Fibroblast of peridontal ligament (primary cell): ENCODE measurements at regions not wholly inside any gene's neighbourhood (a gene's known extent, or its start where the extent isn't known, plus 50 kb on each side); places are given as distances from the start of the nearest gene placed in this dataset.
"Not testable (repeated sequence)": the region's sequence is repeated elsewhere in the genome, so short reads cannot be mapped to it uniquely, and the experiment has no call there.

Source experiments
- DNase-seq: peaks from one replicate; pipeline ENCODE4 v3.0.0-alpha.2; 2010; ENCODE audit errors: extremely low read depth

DNA sequence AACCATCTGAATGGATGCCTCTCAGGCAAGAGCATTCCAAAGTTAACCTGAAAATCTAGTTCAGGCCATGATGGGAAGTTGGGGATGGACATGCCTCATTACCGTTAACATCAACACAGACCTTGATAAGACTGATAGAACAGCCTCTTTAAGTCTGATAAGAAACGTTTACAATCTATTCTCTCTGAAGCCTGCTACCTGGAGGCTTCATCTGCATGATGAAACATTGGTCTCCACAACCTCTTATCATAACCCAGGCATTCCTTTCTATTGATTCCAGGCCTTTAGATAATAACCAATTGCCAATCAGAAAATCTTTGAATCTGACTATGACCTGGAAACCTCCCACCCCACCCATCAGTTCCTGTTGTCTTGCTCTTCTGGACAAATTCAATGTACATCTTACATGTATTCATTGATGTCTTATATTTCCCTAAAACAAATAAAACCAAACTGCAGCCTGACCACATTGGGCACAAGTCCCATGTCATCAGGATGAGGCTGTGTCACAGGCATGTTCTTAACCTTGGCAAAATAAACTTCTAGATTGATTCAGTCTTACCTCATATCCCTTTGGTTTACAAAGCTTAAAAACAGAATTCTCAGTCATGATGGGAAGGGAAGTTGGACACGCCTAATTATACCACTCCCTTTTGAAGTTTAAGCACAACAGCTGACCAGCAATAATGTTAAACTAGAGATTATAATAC lies 843.8 kb upstream of the SPRY2 start:
- peak; percentile 48 for DNase-seq

DNA sequence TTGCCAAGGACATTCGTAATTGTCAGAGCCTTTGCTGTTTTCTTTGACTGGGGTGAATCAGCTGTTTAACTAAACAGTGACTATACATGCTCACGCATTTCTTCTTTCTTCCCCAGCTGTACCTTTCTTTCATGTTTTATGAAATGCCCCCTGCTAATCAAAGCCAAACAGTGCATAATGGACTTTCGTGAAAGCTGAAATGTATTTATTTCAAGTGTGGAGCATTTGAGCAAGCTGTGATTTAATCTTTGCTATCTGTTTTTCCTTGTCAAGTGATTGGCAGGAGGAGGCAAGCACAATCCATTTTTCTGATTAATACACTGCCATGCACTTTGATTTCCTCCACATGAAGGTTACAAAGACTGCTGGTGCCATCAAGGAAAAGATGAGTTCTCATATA lies 831.7 kb upstream of the SPRY2 start:
- DNase-seq: no peak

DNA sequence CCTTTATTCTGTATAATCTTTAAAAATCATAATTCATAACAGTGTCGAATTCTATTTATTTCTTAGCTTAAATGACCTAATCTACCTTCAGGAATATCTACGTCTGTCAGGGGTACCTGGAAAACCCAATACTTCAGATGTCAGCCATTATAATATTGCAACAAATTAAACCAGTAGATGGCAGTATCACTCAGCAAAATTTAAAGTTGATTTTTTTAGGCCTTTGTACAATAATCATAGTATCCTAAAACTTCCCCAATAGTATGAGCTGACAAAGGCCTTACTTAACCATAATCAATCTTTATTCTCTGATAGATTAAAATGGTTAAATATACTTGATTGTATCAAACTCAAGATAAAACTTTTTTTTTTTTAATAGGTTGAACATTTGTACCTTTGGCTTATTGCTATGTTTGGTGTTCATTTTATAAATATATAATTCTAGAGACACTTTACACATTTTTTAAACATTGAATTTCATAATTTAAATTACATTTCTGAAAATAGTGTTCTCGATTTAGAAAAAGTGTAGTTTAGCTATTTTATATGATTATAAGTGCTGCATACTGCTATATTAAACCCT lies 830.2 kb upstream of the SPRY2 start:
- peak; percentile 61 for DNase-seq

DNA sequence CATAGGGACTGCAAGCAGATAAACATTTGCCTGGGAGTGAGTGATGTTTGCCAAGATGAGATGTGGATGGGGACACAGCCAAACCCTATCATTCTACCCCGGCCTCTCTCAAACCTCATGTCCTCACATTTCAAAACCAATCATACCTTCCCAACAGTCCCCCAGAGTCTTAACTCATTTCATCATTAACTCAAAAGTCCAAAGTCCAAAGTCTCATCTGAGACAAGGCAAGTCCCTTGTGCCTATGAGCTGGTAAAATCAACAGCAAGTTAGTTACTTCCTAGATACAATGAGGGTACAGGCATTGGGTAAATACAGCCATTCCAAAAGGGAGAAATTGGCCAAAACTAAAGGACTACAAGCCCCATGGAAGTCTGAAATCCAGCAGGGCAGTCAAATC lies 822.9 kb upstream of the SPRY2 start:
- DNase-seq: not testable (repeated sequence)

DNA sequence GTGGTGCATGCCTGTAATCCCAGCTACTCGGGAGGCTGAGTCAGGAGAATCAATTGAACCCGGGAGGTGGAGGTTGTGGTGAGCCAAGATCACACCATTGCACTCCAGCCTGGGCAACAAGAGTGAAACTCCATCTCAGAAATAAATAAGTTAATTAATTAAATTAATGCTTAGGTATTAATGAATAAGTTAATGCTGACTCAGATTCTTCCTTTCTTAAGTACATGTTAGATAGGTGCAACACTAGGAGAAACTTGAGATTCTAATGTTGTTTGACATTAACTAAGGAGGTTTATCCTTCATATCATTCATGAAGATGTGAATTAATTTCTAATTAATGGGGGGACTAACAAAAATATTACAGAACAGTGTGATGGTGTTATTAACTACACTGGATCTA lies 812.6 kb upstream of the SPRY2 start:
- DNase-seq: no peak

DNA sequence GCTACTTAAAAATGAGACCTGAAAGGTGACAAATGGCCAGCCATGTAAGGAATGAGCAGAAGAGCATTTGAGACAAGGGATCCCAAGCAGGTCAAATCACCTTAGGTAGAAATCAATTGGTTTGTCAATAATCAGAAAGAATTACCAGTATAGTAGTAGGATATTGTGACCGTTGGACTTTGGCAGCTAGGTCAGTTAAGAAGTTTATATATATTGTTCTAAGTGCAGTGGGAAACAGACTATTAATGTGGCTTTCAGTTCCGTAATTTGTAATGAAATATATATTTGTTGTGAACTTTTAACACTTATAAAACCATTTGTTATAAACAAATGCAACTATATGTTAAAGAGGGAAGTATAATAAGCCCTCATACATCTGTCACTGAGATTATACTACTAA lies 807.9 kb upstream of the SPRY2 start:
- no peak for DNase-seq

DNA sequence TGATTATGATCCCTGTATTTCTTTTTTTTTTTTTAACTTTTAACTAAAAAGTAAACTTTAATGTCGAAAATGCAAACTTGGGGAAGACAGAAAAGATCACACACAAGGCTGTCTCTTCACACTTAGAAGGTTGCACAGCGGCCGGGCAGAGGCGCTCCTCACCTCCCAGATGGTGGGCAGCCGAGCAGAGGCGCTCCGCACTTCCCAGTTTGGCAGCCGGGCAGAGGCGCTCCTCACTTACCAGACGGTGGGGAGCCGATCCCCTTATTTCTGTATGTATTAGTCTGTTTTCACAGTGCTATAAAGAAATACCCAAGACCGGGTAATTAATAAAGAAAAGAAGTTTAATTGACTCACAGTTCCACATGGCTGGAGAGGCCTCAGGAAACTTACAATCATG lies 805.6 kb upstream of the SPRY2 start:
- DNase-seq: not testable (repeated sequence)

DNA sequence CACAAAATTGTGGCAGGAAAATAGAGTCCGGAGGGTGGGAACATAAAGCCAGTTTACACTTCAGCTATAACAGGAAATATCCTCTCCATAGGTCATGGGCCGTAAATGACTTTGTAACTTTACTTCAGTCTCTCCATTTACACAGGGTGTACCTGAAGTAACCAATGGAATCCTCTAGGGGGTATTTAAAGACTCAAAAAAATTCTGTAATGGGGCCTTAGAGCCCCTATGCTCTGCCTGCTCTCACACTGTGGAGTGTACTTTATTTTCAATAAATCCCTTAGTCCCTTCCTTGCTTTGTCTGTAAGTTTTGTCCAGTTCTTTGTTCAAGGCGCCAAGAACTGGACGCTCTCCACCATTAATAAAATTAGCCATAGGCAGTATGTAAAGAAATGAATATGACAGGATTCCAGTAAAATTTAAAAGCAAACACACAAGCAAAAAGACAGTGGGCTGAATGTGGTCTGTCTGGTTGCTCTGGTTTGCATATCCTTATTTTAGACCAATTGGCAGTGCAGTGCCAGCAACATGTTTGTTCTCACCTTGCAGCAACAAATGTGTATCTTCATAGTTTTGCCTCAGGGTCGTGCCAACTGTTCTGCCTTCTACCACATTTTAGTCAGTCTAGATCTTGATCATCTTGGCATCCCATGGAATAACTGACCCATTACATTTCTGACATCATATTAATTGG lies 801.5 kb upstream of the SPRY2 start:
- no peak for DNase-seq

DNA sequence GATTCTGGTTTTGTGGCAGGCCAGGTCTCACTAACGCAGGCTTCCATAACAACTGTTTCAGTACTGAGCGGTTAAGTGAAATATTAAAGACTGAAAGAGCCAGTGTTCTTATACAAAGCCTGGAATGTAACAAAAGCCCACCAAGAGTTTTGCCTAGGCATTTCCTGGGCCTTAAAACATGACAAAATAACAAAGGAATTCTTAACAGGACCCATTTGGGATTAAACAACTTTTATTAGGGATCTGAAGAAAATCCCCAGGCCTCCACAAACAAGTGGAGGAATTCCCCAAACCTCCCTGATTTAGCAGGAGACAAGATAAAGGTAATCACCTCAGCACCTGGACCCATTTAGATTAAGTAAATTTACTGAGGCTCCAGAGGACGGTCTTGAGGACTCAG lies 799.7 kb upstream of the SPRY2 start:
- no peak for DNase-seq

DNA sequence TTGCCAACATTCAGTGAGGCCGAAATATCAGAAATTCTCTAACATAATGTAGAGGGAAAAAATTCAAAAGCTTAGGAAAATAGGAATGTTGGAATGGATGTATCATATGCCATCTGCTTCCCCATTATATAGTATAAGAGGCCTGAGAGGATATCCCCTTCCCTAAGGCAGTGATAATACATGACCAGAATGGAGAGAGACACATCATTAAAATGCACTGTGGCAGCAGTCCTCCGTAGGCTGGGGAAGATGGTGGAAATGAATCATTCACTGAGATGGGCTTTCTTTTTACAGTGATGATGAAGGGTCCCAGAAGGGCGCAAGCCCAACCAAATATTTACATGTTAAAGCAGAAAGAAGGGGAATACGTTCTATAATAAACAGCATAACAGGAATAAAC lies 799.1 kb upstream of the SPRY2 start:
- no peak for DNase-seq

DNA sequence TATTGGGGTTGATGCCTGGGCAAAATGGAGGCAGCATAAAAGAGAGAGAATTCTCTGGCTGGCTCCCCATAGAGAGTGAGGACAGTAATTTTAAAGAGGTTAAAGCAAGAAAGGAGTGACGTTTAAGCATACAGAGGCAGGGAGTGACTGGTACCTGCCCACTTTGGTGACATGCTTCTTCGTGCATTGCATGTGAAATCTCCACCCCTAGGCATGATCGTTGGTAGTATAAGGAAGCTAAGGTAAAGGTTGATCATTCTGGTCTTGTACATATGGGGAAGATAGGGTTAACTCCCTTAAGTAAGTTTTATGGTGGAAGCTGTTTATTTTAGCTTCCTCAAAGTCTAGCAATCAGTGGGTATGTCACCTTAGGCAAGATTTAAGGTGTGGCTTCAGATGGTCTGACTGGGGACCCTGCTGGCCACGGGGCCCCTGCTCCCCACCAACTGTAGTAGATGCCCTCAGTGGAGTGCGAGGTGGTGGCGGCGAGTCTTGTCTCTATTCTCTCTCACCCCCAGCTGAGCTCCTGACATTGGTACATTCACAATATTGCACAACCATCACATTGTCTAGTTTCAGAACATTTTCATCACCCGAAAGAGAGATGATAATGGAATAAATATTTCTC lies 797.5 kb upstream of the SPRY2 start:
- DNase-seq: no peak

DNA sequence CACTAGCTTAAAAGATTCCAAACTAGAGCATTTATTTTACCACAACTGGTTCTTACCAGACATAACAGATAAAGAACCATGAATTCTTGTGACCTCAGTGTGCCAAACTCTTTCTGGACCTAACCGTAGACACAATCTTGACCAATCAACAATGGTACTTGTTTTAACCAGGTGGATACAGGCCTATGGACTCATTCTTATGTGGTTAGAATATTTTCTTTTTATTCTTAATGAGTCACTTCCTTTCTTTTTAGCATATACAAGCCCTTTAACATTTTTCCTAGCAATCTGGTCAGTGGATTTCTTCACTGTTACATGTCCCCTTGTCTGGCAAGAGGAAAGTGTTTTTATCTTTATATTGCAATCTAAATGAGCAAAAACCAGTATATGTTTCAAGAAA lies 792.1 kb upstream of the SPRY2 start:
- DNase-seq: no peak

DNA sequence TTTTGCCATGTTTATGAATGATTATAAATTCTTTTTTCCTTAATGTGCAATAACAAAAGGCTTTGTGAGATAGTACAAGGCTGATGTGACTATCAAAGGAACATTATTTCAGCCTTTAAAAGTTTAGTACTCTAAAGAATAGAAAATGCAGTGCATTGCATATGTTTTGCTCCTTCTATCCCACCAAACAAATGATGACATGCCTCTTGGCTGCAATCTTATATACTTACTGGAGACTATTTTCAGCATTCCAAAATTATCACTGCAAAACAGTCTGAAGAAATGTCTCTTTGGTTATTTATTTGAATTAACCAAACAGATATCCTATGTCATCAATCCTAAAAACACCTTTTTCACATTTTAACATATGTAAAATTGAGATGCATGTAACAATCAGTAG lies 776.5 kb upstream of the SPRY2 start:
- DNase-seq: no peak

DNA sequence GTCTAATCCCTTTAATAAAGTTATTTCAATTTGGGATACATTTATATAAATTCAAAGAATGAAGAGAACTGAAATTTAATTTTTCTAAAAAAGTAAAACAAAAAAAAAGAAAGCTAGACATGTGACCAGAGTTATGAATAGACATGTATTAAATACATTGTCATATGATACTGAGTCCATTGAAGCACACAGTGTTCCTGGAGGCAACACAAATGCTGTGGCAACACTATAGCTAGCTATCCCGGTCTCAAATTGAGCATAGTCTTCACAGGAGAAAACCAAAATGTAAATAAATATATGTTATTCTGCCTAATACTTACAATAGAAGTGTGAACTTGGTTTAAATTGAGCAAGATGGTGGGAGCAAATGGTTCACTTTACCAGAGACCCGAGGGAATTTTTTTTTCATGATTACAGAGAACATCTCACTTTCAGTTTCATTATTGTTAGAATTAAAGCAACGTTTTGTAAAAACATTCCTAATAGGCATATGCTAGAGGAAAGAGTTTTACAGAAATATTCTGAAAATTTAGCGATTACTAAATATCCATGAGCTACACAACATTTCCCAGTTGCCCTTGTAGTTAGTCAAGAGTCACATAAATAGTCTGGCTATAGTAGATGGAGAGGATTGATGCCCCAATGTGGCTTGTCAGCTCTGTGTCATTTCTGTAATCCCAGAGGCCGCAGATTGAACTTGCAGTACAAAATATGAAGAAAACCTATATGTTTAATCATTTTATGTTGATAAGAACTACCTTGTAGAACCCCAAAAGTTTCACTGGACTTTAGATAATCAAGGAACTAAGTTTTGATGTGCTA lies 775.7 kb upstream of the SPRY2 start:
- DNase-seq: peak; percentile 33

DNA sequence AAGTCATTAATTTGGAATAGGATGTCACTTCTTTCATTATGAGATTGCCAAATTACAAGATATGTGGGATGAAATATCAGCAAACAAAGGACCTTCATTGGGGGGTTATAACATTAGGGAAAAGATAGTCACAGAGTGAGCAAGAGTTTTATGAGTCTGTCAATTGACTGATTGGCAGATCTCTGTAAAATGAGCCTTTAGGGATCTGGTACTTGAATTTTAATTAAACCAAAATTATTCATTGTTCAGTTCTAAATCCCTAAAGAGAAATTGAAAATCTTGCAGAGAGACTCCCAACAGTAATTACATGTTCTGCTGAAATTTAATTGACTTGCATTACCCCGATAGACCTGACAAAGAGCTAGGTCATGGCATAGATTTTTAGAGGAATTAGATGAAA lies 768.1 kb upstream of the SPRY2 start:
- no peak for DNase-seq

DNA sequence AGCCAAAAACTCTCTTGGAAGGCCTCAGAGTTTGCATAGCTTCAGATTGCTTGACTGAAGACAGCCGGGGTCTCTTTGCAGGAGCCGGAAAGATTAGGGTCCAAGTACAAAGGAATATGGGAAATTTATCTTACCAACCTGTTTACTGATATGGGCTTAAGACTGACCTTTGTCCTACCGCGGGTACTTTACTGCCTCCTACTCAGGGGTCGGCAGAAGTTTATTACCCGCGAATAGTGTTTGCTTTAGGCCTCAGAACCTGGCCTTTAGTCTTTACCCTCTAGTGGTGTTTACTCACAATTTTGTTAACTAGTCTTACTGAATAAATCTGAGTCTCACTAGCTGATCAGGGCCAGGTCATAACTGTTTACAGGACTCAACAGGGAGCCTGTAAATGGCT lies 765.4 kb upstream of the SPRY2 start:
- no peak for DNase-seq

DNA sequence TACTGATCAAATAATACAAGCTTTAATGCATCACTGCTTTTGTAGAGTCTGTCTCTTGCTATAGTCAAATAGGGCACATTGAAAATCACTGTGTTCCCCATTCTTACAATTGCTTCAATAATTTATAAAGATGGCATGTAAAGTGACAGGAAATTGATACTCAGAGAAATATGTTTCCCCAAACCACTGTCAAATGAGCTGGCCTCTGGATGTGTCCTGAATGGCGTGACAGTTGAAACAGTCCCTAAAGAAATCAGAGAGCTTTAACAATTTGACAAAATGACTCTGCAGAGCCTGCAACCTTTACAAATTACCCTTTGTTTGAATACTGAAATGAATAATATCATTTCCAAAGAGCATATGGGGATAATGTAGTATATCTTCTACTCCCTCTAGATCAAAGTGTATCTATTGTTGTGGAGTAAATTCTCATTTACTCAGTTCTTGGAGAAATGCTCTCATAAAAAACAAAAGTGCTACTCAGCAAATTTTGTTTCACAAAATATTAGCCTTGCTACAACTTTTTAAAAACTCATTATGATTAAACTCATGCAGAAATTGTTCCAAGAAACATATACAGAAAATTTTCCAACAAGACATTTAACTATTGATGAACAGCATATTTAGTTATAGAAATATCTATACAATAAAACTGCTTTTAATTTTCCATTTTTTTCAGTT lies 763.2 kb upstream of the SPRY2 start:
- no peak for DNase-seq

DNA sequence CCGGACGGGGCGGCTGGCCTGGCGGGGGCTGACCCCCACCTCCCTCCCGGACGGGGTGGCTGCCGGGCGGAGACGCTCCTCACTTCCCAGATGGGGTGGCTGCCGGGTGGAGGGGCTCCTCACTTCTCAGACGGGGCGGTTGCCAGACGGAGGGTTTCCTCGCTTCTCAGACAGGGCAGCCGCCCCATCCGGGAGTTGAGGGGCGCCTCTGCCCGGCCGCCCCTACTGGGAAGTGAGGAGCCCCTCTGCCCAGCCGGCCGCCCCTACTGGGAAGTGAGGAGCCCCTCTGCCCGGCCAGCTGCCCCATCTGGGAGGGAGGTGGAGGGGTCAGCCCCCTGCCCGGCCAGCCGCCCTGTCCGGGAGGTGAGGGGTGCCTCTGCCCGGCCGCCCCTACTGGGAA lies 761.1 kb upstream of the SPRY2 start:
- DNase-seq: not testable (repeated sequence)

DNA sequence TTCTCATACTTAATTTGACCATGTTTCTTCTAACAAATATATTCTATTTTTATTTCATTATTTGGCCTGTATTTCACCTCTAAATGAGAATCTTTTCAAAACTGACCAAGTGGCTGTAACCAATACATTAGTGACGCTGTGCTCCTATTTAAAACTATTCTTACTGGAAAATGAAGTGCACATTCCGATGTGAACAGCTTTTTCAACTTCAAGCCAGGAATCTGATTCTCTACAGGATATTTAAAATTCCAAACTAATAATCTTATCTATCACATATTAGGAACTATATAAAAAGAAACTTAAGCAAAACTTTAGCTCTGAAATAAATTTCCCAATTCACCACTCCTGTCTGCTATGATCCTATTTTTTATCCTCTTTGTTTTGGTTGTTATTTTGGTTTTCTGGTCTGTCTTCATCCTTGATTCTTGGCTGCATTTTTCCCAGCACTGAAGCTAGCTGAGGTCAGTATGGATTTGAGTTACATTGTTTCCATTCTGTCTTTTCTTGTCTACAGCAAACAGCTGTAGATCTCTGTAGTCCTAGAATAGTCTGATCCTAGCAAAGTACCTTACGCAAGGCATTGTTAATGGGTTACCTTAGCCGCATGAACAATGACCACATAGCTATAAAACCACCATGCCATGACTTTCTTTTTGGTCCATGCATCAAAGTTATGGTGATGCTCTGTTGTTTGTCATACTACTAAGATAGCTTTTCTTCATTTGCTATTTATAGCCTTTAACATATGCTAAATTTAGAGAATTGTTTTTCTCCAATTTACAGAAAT lies 748.6 kb upstream of the SPRY2 start:
- DNase-seq: no peak

DNA sequence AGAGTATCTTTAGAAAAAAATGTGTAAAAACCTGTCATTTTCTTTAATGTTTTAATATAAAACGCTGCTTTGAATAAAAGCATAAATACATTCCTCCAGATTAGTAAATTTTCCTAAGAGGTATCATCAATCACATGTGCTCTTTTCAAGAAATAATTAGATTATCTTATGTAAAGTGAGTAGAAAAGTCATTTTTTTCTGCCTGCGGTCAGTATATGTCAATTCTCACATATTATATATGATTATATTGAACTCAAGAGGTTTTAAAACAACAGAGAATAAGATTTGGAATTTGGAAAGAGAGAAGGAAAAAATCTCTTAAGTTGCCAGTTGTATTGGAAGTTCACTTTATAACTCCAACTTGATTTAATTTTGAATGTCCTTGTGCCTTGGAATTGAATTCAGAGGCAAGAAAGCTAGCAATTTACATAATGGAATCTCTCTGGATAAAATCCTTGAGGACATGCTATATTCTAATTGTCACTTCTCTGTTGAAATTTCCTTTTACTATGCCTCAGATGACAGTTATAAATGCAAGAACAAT lies 740.1 kb upstream of the SPRY2 start:
- DNase-seq: no peak
